Panc1 (cell line): ENCODE measurements at regions not wholly inside any gene's neighbourhood (a gene's known extent, or its start where the extent isn't known, plus 50 kb on each side); places are given as distances from the start of the nearest gene placed in this dataset.

Source experiments
- CTCF ChIP-seq: fragments of 450-650 bp; IDR thresholded peaks from 2 replicates; pipeline ENCODE4 v1.5.1; 2017; ENCODE audit warnings: mild to moderate bottlenecking
- POLR2AphosphoS5 ChIP-seq: IDR thresholded peaks from 2 replicates; pipeline ENCODE4 v1.6.1; 2012; ENCODE audit warnings: mild to moderate bottlenecking, low read depth, low read length, moderate library complexity

- TF ChIP-seq CTCF (no peak), POLR2AphosphoS5 (no peak)
These were observed 307.8 kb downstream of the NDUFA10 start for GRCh38 chr2:239717319-239717675.
